Neutrophil (primary cell): ENCODE measurements at regions not wholly inside any gene's neighbourhood (a gene's known extent, or its start where the extent isn't known, plus 50 kb on each side); places are given as distances from the start of the nearest gene placed in this dataset.

Experiments
- H3K27ac ChIP-seq: fragments of 200-600 bp; sonication (generic); 2 replicates; pipeline ENCODE4 v1.5.1; 2016; ENCODE audit warnings: mild to moderate bottlenecking, moderate library complexity
- H3K27me3 ChIP-seq: fragments of 200-600 bp; sonication (generic); 2 replicates; pipeline ENCODE4 v1.6.0; 2016; ENCODE audit warnings: mild to moderate bottlenecking
- H3K36me3 ChIP-seq: fragments of 200-600 bp; sonication (generic); 2 replicates; pipeline ENCODE4 v1.5.1; 2017
- H3K4me1 ChIP-seq, 2 experiments: fragments of 200-600 bp in 1 of 2; sonication (generic) in 1 of 2; 1 replicate in 1 of 2; 2 replicates in 1 of 2; pipeline versions ENCODE4 v1.5.1 to v1.6.1; 2013 to 2016; ENCODE audit warnings: low read depth in 1 of 2, low read length in 1 of 2, mild to moderate bottlenecking in 1 of 2, moderate library complexity in 1 of 2; ENCODE audit not compliant: control insufficient read depth in 1 of 2, insufficient read depth in 1 of 2
- H3K4me3 ChIP-seq, 2 experiments: fragments of 200-600 bp in 1 of 2; sonication (generic) in 1 of 2; 1 replicate in 1 of 2; 2 replicates in 1 of 2; pipeline ENCODE4 v1.5.1; 2013 to 2016; ENCODE audit warnings: low read depth in 1 of 2, low read length in 1 of 2, mild to moderate bottlenecking in 1 of 2, moderate library complexity in 1 of 2
- H3K9me3 ChIP-seq: fragments of 200-600 bp; sonication (generic); 2 replicates; pipeline ENCODE4 v1.5.1; 2016
- CTCF ChIP-seq: fragments of 200-600 bp; sonication (generic); IDR thresholded peaks from 2 replicates; pipeline ENCODE4 v1.5.1; 2016; ENCODE audit warnings: antibody characterized with exemption

DNA sequence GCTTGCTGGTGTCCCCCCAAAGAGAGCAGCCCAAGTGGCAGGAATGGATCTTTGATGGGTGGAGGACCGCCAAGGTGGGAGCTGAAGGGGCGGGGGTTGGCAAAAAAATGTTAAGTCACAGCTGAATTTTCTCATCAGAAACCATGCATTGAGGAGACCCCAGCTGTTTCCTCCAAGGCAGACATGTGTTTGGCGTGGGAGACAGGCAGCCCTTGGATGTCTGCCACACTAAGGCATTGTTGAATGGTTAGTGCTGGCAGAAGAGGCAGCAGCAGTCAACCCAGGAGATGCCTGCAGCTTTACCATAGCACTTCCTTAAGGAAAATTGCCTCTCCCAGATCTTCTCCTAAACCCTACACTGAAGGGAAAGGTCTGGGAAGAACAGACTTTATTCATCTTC, 394.9 kb upstream of the CD180 start:
- Histone ChIP-seq H3K9me3 (no peaks in the 10 kb centered on the region), H3K4me1 (no peaks in the 10 kb centered on the region), H3K27me3 (no peaks in the 10 kb centered on the region), H3K4me3 (no peak overlapping the region), H3K27ac (no peak overlapping the region), H3K36me3 (no peaks in the 10 kb centered on the region)
- TF ChIP-seq CTCF: no peak

GRCh38 chr5:67588389-67588788, 391.8 kb upstream of the CD180 start:
- Histone ChIP-seq H3K27me3 (no peaks in the 10 kb centered on the region), H3K4me3 (no peak overlapping the region), H3K27ac (no peak overlapping the region), H3K9me3 (no peaks in the 10 kb centered on the region), H3K4me1 (no peaks in the 10 kb centered on the region), H3K36me3 (no peaks in the 10 kb centered on the region)
- no peak for TF ChIP-seq CTCF

- Histone ChIP-seq H3K27me3 (no peaks in the 10 kb centered on the region), H3K9me3 (no peaks in the 10 kb centered on the region), H3K27ac (no peak overlapping the region), H3K4me3 (no peak overlapping the region), H3K4me1 (no peaks in the 10 kb centered on the region), H3K36me3 (no peaks in the 10 kb centered on the region)
- TF ChIP-seq CTCF: no peak
These were observed 384.6 kb upstream of the CD180 start for GRCh38 chr5:67581203-67581602.

- Histone ChIP-seq H3K27me3 (no peaks in the 10 kb centered on the region), H3K4me1 (no peaks in the 10 kb centered on the region), H3K27ac (no peak overlapping the region), H3K36me3 (no peaks in the 10 kb centered on the region), H3K4me3 (no peak overlapping the region), H3K9me3 (no peaks in the 10 kb centered on the region)
- TF ChIP-seq CTCF: no peak
These were observed 381.4 kb upstream of the CD180 start for GRCh38 chr5:67578011-67578410.

GRCh38 chr5:67577424-67577823, 380.8 kb upstream of the CD180 start:
- Histone ChIP-seq H3K9me3 (no peaks in the 10 kb centered on the region), H3K4me1 (no peaks in the 10 kb centered on the region), H3K27me3 (no peaks in the 10 kb centered on the region), H3K27ac (no peak overlapping the region), H3K36me3 (no peaks in the 10 kb centered on the region), H3K4me3 (no peak overlapping the region)
- TF ChIP-seq CTCF: no peak

DNA sequence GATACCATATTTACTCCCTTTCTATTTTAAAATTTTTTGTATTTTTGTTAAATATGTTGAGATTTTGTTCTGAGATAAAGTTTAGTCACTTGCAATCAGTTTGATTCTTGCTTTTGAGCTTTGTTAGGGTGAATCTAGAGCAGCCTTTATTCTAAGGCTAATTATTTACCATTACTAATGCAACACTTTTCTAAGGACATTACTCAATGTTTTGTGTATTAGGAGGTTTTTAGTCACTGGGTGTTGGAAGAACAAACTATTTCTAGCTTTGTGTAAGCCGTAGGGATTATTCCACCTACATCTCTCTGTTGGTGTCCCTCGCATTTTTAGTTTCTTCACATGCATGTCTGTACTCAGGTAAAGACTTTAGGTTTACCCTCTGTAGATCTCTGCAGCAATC, 379.5 kb upstream of the CD180 start:
- no peaks in the 10 kb centered on the region for H3K36me3 ChIP-seq
- TF ChIP-seq CTCF: no peak
- H3K4me3 ChIP-seq: no peak overlapping the region
- no peak overlapping the region for H3K27ac ChIP-seq
- no peaks in the 10 kb centered on the region for H3K9me3 ChIP-seq
- no peaks in the 10 kb centered on the region for H3K4me1 ChIP-seq
- no peaks in the 10 kb centered on the region for H3K27me3 ChIP-seq
